PC-3 (cell line): ENCODE measurements at regions not wholly inside any gene's neighbourhood (a gene's known extent, or its start where the extent isn't known, plus 50 kb on each side); places are given as distances from the start of the nearest gene placed in this dataset.

Experiments
- EZH2phosphoT487 ChIP-seq: fragments of 300-600 bp; sonication (generic); IDR thresholded peaks from 2 replicates; pipeline ENCODE4 v1.6.1; 2018; ENCODE audit warnings: mild to moderate bottlenecking, antibody characterized with exemption, low read length, borderline replicate concordance
- TF ChIP-seq, protein P1 (sequence below): fragments of 300-600 bp; sonication (generic); conservative IDR thresholded peaks from 2 replicates; pipeline ENCODE4 v1.5.1; 2017; ENCODE audit warnings: antibody characterized with exemption, low read depth, mild to moderate bottlenecking, low read length

DNA sequence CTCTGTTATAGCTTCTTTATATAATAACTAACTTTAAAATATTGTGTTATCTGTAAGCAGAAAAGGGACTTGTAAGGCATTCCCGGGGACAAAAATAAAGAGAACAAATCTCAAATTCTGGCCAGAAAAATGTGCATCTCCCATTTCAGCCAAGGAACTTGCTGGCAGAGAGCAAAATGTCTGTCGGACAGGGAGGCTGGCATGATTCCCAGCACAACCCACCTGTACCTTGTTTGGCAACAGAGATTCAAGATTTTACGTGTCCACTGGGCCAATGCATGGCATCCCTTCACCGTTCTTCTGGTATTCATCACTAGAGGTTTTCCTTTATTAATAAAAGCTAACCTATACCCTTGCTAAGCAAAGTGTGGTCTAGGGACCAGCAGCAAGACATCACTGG lies 566.6 kb downstream of the PSAT1 start:
- TF ChIP-seq EZH2phosphoT487 = no peak
- TF ChIP-seq, protein P1, sequence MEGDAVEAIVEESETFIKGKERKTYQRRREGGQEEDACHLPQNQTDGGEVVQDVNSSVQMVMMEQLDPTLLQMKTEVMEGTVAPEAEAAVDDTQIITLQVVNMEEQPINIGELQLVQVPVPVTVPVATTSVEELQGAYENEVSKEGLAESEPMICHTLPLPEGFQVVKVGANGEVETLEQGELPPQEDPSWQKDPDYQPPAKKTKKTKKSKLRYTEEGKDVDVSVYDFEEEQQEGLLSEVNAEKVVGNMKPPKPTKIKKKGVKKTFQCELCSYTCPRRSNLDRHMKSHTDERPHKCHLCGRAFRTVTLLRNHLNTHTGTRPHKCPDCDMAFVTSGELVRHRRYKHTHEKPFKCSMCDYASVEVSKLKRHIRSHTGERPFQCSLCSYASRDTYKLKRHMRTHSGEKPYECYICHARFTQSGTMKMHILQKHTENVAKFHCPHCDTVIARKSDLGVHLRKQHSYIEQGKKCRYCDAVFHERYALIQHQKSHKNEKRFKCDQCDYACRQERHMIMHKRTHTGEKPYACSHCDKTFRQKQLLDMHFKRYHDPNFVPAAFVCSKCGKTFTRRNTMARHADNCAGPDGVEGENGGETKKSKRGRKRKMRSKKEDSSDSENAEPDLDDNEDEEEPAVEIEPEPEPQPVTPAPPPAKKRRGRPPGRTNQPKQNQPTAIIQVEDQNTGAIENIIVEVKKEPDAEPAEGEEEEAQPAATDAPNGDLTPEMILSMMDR = no peak
